ENCODE measurements at regions not wholly inside any gene's neighbourhood (a gene's known extent, or its start where the extent isn't known, plus 50 kb on each side); places are given as distances from the start of the nearest gene placed in this dataset.

DNA sequence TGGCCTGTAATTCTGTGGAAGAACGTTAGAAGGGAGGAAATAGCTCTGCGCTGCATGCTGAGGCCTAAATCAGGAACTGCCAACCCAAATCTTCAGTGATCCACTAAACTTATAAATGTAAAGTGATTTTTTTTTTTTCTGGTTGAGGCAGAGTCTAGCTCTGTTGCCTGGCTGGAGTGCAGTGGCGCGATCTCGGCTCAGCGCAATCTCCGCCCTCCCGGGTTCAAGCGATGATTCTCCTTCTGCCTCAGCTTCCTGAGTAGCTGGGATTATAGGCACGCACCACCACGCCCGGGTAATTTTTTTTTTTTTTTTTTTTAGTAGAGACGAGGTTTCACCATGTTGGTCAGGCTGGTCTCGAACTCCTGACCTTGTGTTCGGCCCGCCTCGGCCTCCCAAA lies 717.4 kb upstream of the FAM174A start:
- H3K4ac ChIP-seq (replicated peaks; ENCODE audit: insufficient read length, low read depth, low read length): no peak overlapping the region
- H4K5ac ChIP-seq (ENCODE audit: insufficient read length, low read depth, low read length): no peak overlapping the region
- no peak overlapping the region for H3K4me2 ChIP-seq (ENCODE audit: insufficient read depth in 1 of 2, low read depth in 2 of 2, low read length in 2 of 2)
- DNase-seq (ENCODE audit: low read depth in 1 of 2, low spot score in 2 of 2) (no peak), FAIRE-seq (no peak)
- no peak overlapping the region for H4K91ac ChIP-seq (replicated peaks; ENCODE audit: insufficient read length, low read length)
- no peaks in the 10 kb centered on the region for H3K36me3 ChIP-seq (ENCODE audit: control insufficient read depth in 2 of 4, insufficient read depth in 4 of 4, low read length in 3 of 4)
- no peak overlapping the region for H3K56ac ChIP-seq (replicated peaks; ENCODE audit: insufficient read length, low read depth, low read length)
- H3K79me2 ChIP-seq (ENCODE audit: control insufficient read depth in 1 of 2, insufficient read depth in 2 of 2, low read length in 2 of 2): no peaks in the 10 kb centered on the region
- H3K9me3 ChIP-seq (ENCODE audit: insufficient read depth in 2 of 2, low read depth in 1 of 2, low read length in 1 of 2): no peaks in the 10 kb centered on the region
- ChIA-PET CTCF (ENCODE audit: partially characterized antibody) (no interaction called here), POLR2A (ENCODE audit: partially characterized antibody) (interaction anchor here (0.6 kb wide), 1 partner anchor 16 kb away, joined by 3 read pairs; no protein-coding TSS in a partner anchor)
- no peaks in the 10 kb centered on the region for H3K79me1 ChIP-seq (ENCODE audit: low read depth, low read length)
- no peak overlapping the region for H3K18ac ChIP-seq (ENCODE audit: extremely low read depth, low read length)
- H4K8ac ChIP-seq (ENCODE audit: extremely low read depth, insufficient read depth, low read length): no peak overlapping the region
- no peak overlapping the region for H2BK120ac ChIP-seq (replicated peaks; ENCODE audit: low read depth, low read length)
- no peak overlapping the region for H2BK15ac ChIP-seq (ENCODE audit: low read length)
- H3K23me2 ChIP-seq (ENCODE audit: low read depth, low read length): no peaks in the 10 kb centered on the region
- H3K9ac ChIP-seq (replicated peaks in 1 of 4; ENCODE audit: extremely low read depth in 1 of 4, low read depth in 3 of 4, low read length in 3 of 4): no peak overlapping the region
- H3K4me3 ChIP-seq (ENCODE audit: extremely low read depth in 1 of 4, insufficient read depth in 2 of 4, low read depth in 3 of 4, low read length in 4 of 4): no peak overlapping the region
- TF ChIP-seq NRF1 (IDR thresholded peaks at IDR 0.05; ENCODE audit: low read depth, low read length) (no peak), ZNF274 (IDR thresholded peaks at IDR 0.05; ENCODE audit: borderline replicate concordance, extremely low read depth, low read length) (no peak), RFX5 (IDR thresholded peaks at IDR 0.05; ENCODE audit: borderline replicate concordance, low read depth, low read length) (no peak), HDAC6 (IDR thresholded peaks at IDR 0.05; ENCODE audit: low read depth, low read length) (no peak), KDM1A (IDR thresholded peaks at IDR 0.05; ENCODE audit: borderline replicate concordance, low read length) (no peak), NANOG (IDR thresholded peaks at IDR 0.05; ENCODE audit: insufficient read depth, low read depth, low read length, poor library complexity, severe bottlenecking) (no peak)
- no peak overlapping the region for H2BK5ac ChIP-seq (ENCODE audit: low read depth, low read length)
- H4K20me1 ChIP-seq (replicated peaks in 1 of 2; ENCODE audit: control insufficient read depth in 1 of 2, insufficient read depth in 2 of 2, low read length in 2 of 2): no peaks in the 10 kb centered on the region
- H3K27ac ChIP-seq (ENCODE audit: low read depth, low read length): no peak overlapping the region
- no peak overlapping the region for H2BK20ac ChIP-seq (ENCODE audit: low read length)
- no peak overlapping the region for H3K14ac ChIP-seq (ENCODE audit: insufficient read length)
- no peak overlapping the region for H2AFZ ChIP-seq (ENCODE audit: low read length)
- no peak overlapping the region for H3K23ac ChIP-seq (ENCODE audit: insufficient read length)
- no peak overlapping the region for H2AK5ac ChIP-seq (ENCODE audit: low read depth, low read length)
- 91% methylated on average over 13 of the region's 17 CpGs; no CpG with 5 or more reads in 1 of the 2 experiments for WGBS, 2 experiments (ENCODE audit: extremely low coverage in 1 of 2, insufficient coverage in 1 of 2, insufficient read length in 1 of 2, insufficient replicate concordance in 2 of 2, low coverage in 1 of 2, low lambda C conversion rate in 2 of 2, missing lambda C conversion rate in 1 of 2)
- H3K27me3 ChIP-seq (replicated peaks in 1 of 4; ENCODE audit: control insufficient read depth in 3 of 4, extremely low read depth in 1 of 4, insufficient read depth in 3 of 4, low read length in 3 of 4): no peaks in the 10 kb centered on the region
- no peak overlapping the region for H2BK12ac ChIP-seq (ENCODE audit: low read depth, low read length)
- no peaks in the 10 kb centered on the region for H3K4me1 ChIP-seq (replicated peaks in 1 of 4; ENCODE audit: control insufficient read depth in 3 of 4, insufficient read depth in 4 of 4, low read length in 3 of 4)

All from H1 (cell line).